ENCODE measurements at regions not wholly inside any gene's neighbourhood (a gene's known extent, or its start where the extent isn't known, plus 50 kb on each side); places are given as distances from the start of the nearest gene placed in this dataset.

DNA sequence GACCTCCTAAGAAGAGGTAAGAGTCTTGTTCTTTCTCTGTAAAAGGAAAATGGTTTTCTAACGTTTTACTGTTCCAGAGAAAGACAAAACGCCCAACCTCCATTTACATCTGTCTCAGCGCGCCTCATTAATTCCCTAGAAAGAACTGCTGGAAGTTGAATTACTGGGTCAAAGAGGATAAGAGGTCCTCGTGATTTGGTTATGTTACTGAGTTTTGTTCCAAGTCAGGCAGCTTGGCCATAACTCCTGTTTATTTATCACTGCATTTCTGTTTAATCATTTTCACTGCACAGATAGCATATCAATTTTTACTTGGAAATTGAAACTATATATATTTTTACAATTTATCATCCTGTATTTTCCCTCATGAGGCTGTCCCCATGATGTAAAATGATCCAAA, 112.9 kb upstream of the PEG3 start:
- H3K27me3 ChIP-seq: no peaks in the 10 kb centered on the region
- no peaks in the 10 kb centered on the region for H3K36me3 ChIP-seq
- intact Hi-C loops (cut with DNase I): no loop called here
- DNase-seq (no peak), ATAC-seq (no peak), FAIRE-seq (no peak)
- no peak overlapping the region for H3K4me3 ChIP-seq
- H3K9me3 ChIP-seq: no peaks in the 10 kb centered on the region
- WGBS, 2 donors: 53 to 61% methylated on average over 5 of the region's 5 CpGs
- TF ChIP-seq, protein P1, sequence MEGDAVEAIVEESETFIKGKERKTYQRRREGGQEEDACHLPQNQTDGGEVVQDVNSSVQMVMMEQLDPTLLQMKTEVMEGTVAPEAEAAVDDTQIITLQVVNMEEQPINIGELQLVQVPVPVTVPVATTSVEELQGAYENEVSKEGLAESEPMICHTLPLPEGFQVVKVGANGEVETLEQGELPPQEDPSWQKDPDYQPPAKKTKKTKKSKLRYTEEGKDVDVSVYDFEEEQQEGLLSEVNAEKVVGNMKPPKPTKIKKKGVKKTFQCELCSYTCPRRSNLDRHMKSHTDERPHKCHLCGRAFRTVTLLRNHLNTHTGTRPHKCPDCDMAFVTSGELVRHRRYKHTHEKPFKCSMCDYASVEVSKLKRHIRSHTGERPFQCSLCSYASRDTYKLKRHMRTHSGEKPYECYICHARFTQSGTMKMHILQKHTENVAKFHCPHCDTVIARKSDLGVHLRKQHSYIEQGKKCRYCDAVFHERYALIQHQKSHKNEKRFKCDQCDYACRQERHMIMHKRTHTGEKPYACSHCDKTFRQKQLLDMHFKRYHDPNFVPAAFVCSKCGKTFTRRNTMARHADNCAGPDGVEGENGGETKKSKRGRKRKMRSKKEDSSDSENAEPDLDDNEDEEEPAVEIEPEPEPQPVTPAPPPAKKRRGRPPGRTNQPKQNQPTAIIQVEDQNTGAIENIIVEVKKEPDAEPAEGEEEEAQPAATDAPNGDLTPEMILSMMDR (IDR thresholded peaks at IDR 0.05): no peak
- no peaks in the 10 kb centered on the region for H3K4me1 ChIP-seq
- H3K27ac ChIP-seq: no peak overlapping the region

DNA sequence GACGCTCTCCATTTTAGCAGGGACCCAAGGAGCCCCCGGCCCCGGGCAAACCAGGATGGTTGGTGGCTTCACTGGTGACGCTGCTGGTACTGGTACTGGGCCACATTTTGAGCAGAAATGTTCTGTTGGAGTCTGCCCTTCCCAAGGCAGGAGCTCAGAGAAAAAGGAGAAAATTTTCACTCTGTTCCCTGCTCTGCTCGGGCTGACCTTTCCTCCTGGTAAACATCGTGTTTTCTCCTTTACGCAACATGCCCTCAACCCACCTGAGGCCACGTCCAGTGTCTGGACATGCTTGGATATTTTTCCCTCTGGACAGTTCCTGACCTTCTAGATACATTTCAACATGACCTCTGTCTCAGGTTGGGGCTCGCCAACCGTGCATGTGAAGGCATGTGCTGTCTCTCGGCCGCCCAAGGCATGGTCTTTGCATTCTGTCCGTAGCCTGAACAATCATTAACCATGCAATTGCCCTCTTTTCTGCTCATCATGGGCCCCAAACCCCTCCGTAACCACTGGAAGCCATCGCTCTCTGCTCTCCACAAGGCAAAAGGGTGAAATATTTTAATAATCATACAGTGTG, 115.2 kb upstream of the PEG3 start:
- no peak for ATAC-seq
- FAIRE-seq: no peak

DNA sequence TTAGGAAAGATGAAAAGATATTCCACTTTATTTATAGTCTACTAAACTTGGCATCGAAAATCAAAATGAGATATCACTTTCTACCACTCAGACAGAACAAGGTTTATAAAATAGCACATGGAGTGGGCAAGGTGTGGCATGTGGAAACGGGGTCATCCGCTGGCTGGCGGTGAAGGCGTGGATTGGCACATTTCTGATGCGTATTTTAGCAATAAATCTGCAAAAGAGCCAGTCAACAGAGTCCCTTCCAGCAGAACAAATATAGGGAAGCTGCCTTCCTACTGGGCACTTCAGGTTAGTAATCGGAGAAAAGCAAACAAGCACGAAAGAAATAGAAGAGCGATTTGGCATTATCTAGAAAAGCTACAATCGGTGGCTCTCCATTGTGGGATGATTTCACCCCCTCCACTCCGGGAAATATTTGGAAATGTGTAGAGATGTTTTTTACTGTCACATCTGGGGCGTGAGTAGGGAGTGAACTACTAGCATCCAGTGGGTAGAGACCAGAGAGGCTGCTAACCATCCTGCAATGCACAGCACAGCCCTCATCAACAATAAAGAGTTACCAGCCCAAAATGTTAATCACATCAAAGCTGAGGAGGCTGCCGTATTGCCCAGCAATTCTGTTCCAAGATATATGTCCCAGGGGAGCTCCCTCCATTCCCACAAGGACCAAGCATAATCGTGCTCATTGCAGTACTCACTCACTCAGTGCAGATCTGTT, 116.1 kb upstream of the PEG3 start:
- no peak overlapping the region for H3K4me3 ChIP-seq
- H3K27me3 ChIP-seq: no peaks in the 10 kb centered on the region
- ATAC-seq (no peak), FAIRE-seq (no peak), DNase-seq (no peak)
- TF ChIP-seq, protein P1 (IDR thresholded peaks at IDR 0.05): no peak
- H3K36me3 ChIP-seq: no peaks in the 10 kb centered on the region
- no peak overlapping the region for H3K27ac ChIP-seq
- no peaks in the 10 kb centered on the region for H3K9me3 ChIP-seq
- 38 to 46% methylated on average over 14 of the region's 14 CpGs for WGBS, 2 donors
- intact Hi-C loops (cut with DNase I): no loop called here
- no peaks in the 10 kb centered on the region for H3K4me1 ChIP-seq

More for the DNA sequence above, 115.2 kb upstream of the PEG3 start:
- intact Hi-C loops (cut with DNase I): no loop called here
- WGBS, 2 donors: 36% methylated on average over 15 of the region's 15 CpGs
- H3K27ac ChIP-seq: no peak overlapping the region
- H3K27me3 ChIP-seq: no peaks in the 10 kb centered on the region
- TF ChIP-seq, protein P1 (IDR thresholded peaks at IDR 0.05): no peak
- no peaks in the 10 kb centered on the region for H3K36me3 ChIP-seq
- DNase-seq: no peak
- H3K9me3 ChIP-seq: no peaks in the 10 kb centered on the region
- no peaks in the 10 kb centered on the region for H3K4me1 ChIP-seq
- H3K4me3 ChIP-seq: no peak overlapping the region

DNA sequence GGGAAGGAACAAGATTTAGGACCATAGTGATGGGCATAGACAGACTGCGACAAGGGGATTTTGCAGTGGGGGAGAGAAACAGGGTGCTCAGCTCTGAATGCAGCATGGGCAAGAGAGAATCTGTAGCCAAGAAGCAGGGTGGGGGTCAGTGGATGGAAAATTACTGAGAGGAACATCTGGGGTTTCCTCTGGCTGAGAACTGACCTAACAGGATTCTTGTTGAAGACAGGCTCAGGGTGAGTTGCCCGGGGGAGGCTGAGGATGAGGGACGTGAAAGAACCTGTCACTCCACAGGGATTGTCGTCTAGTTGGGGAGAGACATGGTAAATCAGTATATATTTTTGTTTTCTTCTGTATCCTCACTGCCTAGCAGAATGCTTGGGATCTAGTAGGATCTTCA, 118.7 kb upstream of the PEG3 start:
- TF ChIP-seq, protein P1 (IDR thresholded peaks at IDR 0.05): no peak
- intact Hi-C loops (cut with DNase I): no loop called here
- Histone ChIP-seq H3K36me3 (no peaks in the 10 kb centered on the region), H3K9me3 (no peaks in the 10 kb centered on the region), H3K27me3 (no peaks in the 10 kb centered on the region), H3K27ac (no peak overlapping the region), H3K4me1 (no peaks in the 10 kb centered on the region), H3K4me3 (no peak overlapping the region)
- 27 to 29% methylated on average over 4 of the region's 4 CpGs for WGBS, 2 donors
- FAIRE-seq (no peak), DNase-seq (no peak), ATAC-seq (no peak)

DNA sequence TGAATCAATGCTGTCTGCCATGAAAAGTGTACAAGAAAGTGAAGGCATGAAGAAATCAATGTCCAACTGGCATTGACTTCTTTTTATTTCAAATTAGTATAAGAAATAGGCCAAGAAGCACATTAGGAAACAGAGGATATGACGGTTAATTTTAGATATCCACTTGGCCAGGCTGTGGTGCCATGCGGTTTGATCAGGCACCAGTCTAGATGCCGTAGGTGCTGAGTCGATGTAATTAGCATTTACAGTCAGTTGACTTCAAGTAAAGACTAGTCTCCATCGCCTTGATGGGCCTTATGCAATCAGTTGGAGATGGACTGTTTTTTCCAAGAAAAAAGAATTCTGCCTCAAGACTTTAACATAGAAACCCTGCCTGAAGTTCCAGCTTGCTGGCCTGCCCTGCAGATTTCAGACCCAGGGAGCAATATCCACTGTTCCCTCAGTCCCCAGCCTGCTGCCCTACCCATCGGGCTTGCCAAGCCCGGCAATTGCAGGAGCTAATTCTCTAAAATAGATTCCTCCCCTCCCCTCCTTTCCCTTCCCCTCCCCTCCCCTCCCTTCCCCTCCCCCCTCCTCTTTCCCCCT, 120.5 kb upstream of the PEG3 start:
- WGBS, 2 donors: 74 to 76% methylated on average over 7 of the region's 7 CpGs
- Histone ChIP-seq H3K4me1 (no peaks in the 10 kb centered on the region), H3K4me3 (no peak overlapping the region), H3K36me3 (no peaks in the 10 kb centered on the region), H3K27ac (no peak overlapping the region), H3K27me3 (no peaks in the 10 kb centered on the region), H3K9me3 (no peaks in the 10 kb centered on the region)
- FAIRE-seq: no peak
- TF ChIP-seq, protein P1 (IDR thresholded peaks at IDR 0.05): no peak
- intact Hi-C loops (cut with DNase I): no loop called here
- no peak for DNase-seq
- no peak for ATAC-seq

Data from pancreas (tissue), 10 donors.